ENCODE measurements at regions not wholly inside any gene's neighbourhood (a gene's known extent, or its start where the extent isn't known, plus 50 kb on each side); places are given as distances from the start of the nearest gene placed in this dataset.

DNA sequence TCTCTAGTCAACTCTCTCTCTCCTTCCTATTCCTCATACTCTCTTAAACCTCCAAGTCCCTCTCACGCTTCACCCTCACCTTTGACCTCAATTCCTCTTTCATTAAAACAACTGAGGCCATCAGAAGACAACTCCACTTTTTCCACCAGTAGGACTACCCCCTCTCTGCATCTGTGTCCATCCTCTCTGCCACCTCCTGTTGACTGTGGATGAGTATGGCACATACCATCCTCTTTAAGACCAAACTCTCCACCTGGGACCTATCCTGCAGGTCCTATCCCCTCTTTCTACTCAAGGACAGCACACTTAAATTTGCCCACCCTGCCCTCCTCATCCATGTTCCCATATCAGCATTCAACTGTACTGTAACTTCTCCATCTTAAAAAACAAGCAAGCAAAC is 89.2 kb downstream of the FOXD1 start:
- Histone ChIP-seq H3K27ac (ENCODE audit: low read length) (no peak overlapping the region), H3K9me3 (no peaks in the 10 kb centered on the region), H3K36me3 (ENCODE audit: control insufficient read depth in 2 of 2, extremely low read depth in 1 of 2, insufficient read depth in 1 of 2, low read length in 1 of 2) (no peaks in the 10 kb centered on the region), H3K27me3 (replicated peaks in 1 of 2; ENCODE audit: control insufficient read depth in 2 of 2, extremely low read depth in 1 of 2, insufficient read depth in 2 of 2, low read length in 1 of 2) (peaks cover 0 to 2% of the 10 kb centered on the region in 2 experiments), H3K4me1 (ENCODE audit: control insufficient read depth in 1 of 2, extremely low read depth in 1 of 2, insufficient read depth in 2 of 2, low read length in 2 of 2) (no peaks in the 10 kb centered on the region), H3K4me3 (ENCODE audit: control insufficient read depth in 1 of 2, extremely low read depth in 1 of 2, low read length in 1 of 2) (no peak overlapping the region)
- Mint-ChIP-seq H3K27me3 (peaks cover 33 to 40% of the 10 kb centered on the region in 2 donors), H3K4me3 (no peak overlapping the region), H3K27ac (no peak overlapping the region), H3K36me3 (no peaks in the 10 kb centered on the region), H3K9me3 (no peaks in the 10 kb centered on the region), H3K4me1 (peaks cover 0 to 6% (median 0%) of the 10 kb centered on the region in 3 donors)
- ChIA-PET CTCF (no interaction called here), POLR2A (no interaction called here)
- WGBS (ENCODE audit: insufficient coverage): 70% methylated on average over 1 of the region's 1 CpG
- ATAC-seq (replicated peaks in 1 of 4) (no peak), DNase-seq (no peak)

DNA sequence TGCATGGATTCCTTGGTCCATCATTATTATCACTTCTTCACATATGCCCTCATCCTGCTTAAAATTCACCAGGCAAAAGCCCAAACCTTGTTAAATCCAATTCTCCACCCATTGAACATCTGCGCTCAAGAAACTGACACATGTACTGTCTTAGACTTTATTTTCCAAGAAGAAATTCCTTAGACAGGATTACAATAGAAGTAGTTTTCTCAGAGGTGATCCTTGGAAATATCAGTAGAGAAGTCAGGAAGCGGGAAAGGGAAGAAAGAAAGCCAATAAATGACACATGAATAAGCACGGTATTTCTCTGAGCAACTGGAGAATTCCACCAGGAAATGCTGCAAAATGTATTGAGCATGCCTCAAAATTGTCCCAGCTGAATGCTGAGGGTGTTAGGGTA is 90.2 kb downstream of the FOXD1 start:
- no peaks in the 10 kb centered on the region for H3K9me3 Mint-ChIP-seq
- DNase-seq (no peak), ATAC-seq (replicated peaks in 1 of 4) (no peak)
- ChIA-PET CTCF (no interaction called here), POLR2A (no interaction called here)
- no peaks in the 10 kb centered on the region for H3K9me3 ChIP-seq
- H3K4me1 Mint-ChIP-seq: peaks cover 0 to 6% (median 0%) of the 10 kb centered on the region in 3 donors
- no peak overlapping the region for H3K4me3 Mint-ChIP-seq
- H3K27ac ChIP-seq (ENCODE audit: low read length): no peak overlapping the region
- no peaks in the 10 kb centered on the region for H3K36me3 ChIP-seq (ENCODE audit: control insufficient read depth in 2 of 2, extremely low read depth in 1 of 2, insufficient read depth in 1 of 2, low read length in 1 of 2)
- 78% methylated on average over 1 of the region's 3 CpGs for WGBS (ENCODE audit: insufficient coverage)
- peaks cover 34 to 40% of the 10 kb centered on the region in 2 donors for H3K27me3 Mint-ChIP-seq
- no peaks in the 10 kb centered on the region for H3K36me3 Mint-ChIP-seq
- no peak overlapping the region for H3K4me3 ChIP-seq (ENCODE audit: control insufficient read depth in 1 of 2, extremely low read depth in 1 of 2, low read length in 1 of 2)
- H3K27me3 ChIP-seq (replicated peaks in 1 of 2; ENCODE audit: control insufficient read depth in 2 of 2, extremely low read depth in 1 of 2, insufficient read depth in 2 of 2, low read length in 1 of 2): peaks cover 0 to 8% of the 10 kb centered on the region in 2 experiments
- no peaks in the 10 kb centered on the region for H3K4me1 ChIP-seq (ENCODE audit: control insufficient read depth in 1 of 2, extremely low read depth in 1 of 2, insufficient read depth in 2 of 2, low read length in 2 of 2)
- no peak overlapping the region for H3K27ac Mint-ChIP-seq

DNA sequence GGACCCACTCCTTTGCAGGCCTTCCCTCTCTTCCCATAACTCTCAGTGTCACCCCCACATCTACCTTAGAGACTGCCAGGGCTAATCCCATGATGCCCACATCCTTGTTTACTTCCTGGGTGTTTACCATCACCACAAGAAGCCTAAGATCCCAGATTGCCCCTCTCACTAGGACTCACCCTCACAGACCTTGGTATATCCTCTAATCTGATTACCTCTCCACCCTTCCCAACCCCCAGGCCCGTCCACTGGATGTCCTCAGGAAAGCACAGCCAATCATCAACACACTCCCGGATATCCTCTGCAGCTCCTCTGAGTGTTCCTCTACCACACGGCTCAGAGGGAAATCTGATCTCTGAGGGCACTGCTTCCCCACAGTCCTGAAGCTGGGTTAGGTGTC is 91.0 kb downstream of the FOXD1 start:
- Histone ChIP-seq H3K4me3 (ENCODE audit: control insufficient read depth in 1 of 2, extremely low read depth in 1 of 2, low read length in 1 of 2) (no peak overlapping the region), H3K4me1 (ENCODE audit: control insufficient read depth in 1 of 2, extremely low read depth in 1 of 2, insufficient read depth in 2 of 2, low read length in 2 of 2) (no peaks in the 10 kb centered on the region), H3K9me3 (no peaks in the 10 kb centered on the region), H3K27me3 (replicated peaks in 1 of 2; ENCODE audit: control insufficient read depth in 2 of 2, extremely low read depth in 1 of 2, insufficient read depth in 2 of 2, low read length in 1 of 2) (peaks cover 0 to 10% of the 10 kb centered on the region in 2 experiments), H3K27ac (ENCODE audit: low read length) (no peak overlapping the region), H3K36me3 (ENCODE audit: control insufficient read depth in 2 of 2, extremely low read depth in 1 of 2, insufficient read depth in 1 of 2, low read length in 1 of 2) (no peaks in the 10 kb centered on the region)
- H3K4me3 Mint-ChIP-seq: no peak overlapping the region
- peaks cover 0 to 6% (median 0%) of the 10 kb centered on the region in 3 donors for H3K4me1 Mint-ChIP-seq
- ChIA-PET CTCF (no interaction called here), POLR2A (no interaction called here)
- ATAC-seq (replicated peaks in 1 of 4) (no peak), DNase-seq (no peak)
- no peaks in the 10 kb centered on the region for H3K36me3 Mint-ChIP-seq
- WGBS (ENCODE audit: insufficient coverage): 52% methylated on average over 3 of the region's 3 CpGs
- H3K27ac Mint-ChIP-seq: no peak overlapping the region
- H3K27me3 Mint-ChIP-seq: peaks cover 33 to 40% of the 10 kb centered on the region in 2 donors
- H3K9me3 Mint-ChIP-seq: no peaks in the 10 kb centered on the region

DNA sequence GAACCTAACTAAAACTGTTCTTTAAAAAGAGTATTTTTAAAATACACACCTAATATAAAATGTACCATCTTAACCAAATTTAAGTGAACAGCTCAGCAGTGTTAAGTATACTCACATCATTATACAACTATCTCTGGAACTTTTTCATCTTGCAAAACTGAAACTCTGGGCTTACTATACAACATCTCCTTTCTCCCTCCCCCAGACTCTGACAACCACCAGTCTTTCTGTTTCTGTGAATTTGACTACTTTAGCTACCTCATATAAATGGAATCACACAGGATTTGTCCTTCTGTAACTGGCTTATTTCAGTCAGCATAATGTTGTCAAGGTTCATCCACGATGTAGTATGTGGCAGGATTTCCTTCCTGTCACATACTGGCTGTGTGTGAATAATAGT is 93.5 kb downstream of the FOXD1 start:
- Mint-ChIP-seq H3K4me1 (peaks cover 0 to 6% (median 0%) of the 10 kb centered on the region in 3 donors), H3K4me3 (no peak overlapping the region), H3K27me3 (peaks cover 28 to 47% of the 10 kb centered on the region in 2 donors), H3K36me3 (peaks cover 4% of the 10 kb centered on the region), H3K27ac (no peak overlapping the region), H3K9me3 (peaks cover 4 to 7% (median 7%) of the 10 kb centered on the region in 3 donors)
- H3K27me3 ChIP-seq (replicated peaks in 1 of 2; ENCODE audit: control insufficient read depth in 2 of 2, extremely low read depth in 1 of 2, insufficient read depth in 2 of 2, low read length in 1 of 2): peaks cover 0 to 10% of the 10 kb centered on the region in 2 experiments
- no peak overlapping the region for H3K27ac ChIP-seq (ENCODE audit: low read length)
- no peaks in the 10 kb centered on the region for H3K4me1 ChIP-seq (ENCODE audit: control insufficient read depth in 1 of 2, extremely low read depth in 1 of 2, insufficient read depth in 2 of 2, low read length in 2 of 2)
- ATAC-seq (replicated peaks in 1 of 4) (no peak), DNase-seq (no peak)
- H3K4me3 ChIP-seq (ENCODE audit: control insufficient read depth in 1 of 2, extremely low read depth in 1 of 2, low read length in 1 of 2): no peak overlapping the region
- no peaks in the 10 kb centered on the region for H3K36me3 ChIP-seq (ENCODE audit: control insufficient read depth in 2 of 2, extremely low read depth in 1 of 2, insufficient read depth in 1 of 2, low read length in 1 of 2)
- WGBS (ENCODE audit: insufficient coverage): no CpG with 5 or more reads among the region's 1 CpG
- POLR2A ChIA-PET: no interaction called here
- H3K9me3 ChIP-seq: peaks cover 7% of the 10 kb centered on the region
- CTCF ChIA-PET: no interaction called here

DNA sequence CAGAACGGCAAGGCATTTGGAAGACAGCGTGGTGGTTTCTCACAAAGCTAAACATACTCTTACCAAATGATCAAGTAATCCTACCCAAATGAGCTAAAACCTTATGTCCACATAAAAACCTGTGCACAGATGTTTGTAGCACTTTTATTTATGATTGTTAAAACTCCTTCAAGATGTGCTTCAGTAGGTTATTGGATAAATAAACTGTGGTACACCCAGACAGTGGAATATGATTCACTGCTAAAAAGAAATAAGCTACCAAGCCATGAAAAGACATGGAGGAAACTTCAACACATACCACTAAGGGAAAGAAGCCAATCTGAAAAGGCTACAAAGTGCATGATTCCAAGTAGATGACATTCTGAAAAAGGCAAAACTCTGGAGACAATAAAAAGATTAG is 94.2 kb downstream of the FOXD1 start:
- H3K4me1 ChIP-seq (ENCODE audit: control insufficient read depth in 1 of 2, extremely low read depth in 1 of 2, insufficient read depth in 2 of 2, low read length in 2 of 2): no peaks in the 10 kb centered on the region
- H3K4me3 ChIP-seq (ENCODE audit: control insufficient read depth in 1 of 2, extremely low read depth in 1 of 2, low read length in 1 of 2): no peak overlapping the region
- H3K4me3 Mint-ChIP-seq: no peak overlapping the region
- ChIA-PET POLR2A (no interaction called here), CTCF (no interaction called here)
- peaks cover 10 to 13% (median 13%) of the 10 kb centered on the region in 3 donors for H3K9me3 Mint-ChIP-seq
- H3K9me3 ChIP-seq: peaks cover 7% of the 10 kb centered on the region
- DNase-seq (no peak), ATAC-seq (replicated peaks in 1 of 4) (no peak)
- peaks cover 4% of the 10 kb centered on the region for H3K36me3 Mint-ChIP-seq
- 90% methylated on average over 2 of the region's 2 CpGs for WGBS (ENCODE audit: insufficient coverage)
- peaks cover 0 to 3% (median 0%) of the 10 kb centered on the region in 3 donors for H3K4me1 Mint-ChIP-seq
- no peaks in the 10 kb centered on the region for H3K36me3 ChIP-seq (ENCODE audit: control insufficient read depth in 2 of 2, extremely low read depth in 1 of 2, insufficient read depth in 1 of 2, low read length in 1 of 2)
- peaks cover 32 to 48% of the 10 kb centered on the region in 2 donors for H3K27me3 Mint-ChIP-seq
- peaks cover 0 to 10% of the 10 kb centered on the region in 2 experiments for H3K27me3 ChIP-seq (replicated peaks in 1 of 2; ENCODE audit: control insufficient read depth in 2 of 2, extremely low read depth in 1 of 2, insufficient read depth in 2 of 2, low read length in 1 of 2)
- H3K27ac ChIP-seq (ENCODE audit: low read length): no peak overlapping the region
- no peak overlapping the region for H3K27ac Mint-ChIP-seq

DNA sequence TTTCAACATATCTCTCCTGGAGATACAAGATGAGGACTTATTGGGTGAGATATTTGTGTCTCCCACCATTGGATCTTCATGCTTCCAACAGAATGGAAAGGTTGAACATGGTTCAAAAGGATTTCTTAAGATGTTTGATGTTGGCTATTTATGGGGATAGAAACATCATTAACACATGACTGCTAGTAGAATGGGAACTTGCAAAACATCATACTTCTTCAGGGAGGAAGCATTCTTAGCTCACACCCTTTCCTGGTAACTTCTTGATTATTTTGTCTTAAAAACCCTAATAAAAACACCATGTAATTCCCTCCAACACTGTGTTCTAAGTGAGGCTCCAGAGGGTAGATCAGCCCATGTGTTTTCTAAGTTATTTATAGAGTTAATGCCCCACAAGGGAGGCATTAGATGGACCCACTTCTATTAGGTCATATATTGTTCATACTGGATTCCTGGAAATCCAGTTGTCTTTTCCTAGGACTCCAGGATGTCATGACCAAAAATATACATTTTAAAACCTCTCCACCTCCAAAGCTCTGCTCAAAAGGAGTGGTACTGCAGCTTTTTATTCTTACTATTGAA is 95.8 kb downstream of the FOXD1 start:
- Mint-ChIP-seq H3K27ac (no peak overlapping the region), H3K9me3 (peaks cover 18 to 27% (median 25%) of the 10 kb centered on the region in 3 donors), H3K4me1 (no peaks in the 10 kb centered on the region), H3K36me3 (peaks cover 4% of the 10 kb centered on the region), H3K4me3 (no peak overlapping the region), H3K27me3 (peaks cover 31 to 49% of the 10 kb centered on the region in 2 donors)
- Histone ChIP-seq H3K36me3 (ENCODE audit: control insufficient read depth in 2 of 2, extremely low read depth in 1 of 2, insufficient read depth in 1 of 2, low read length in 1 of 2) (no peaks in the 10 kb centered on the region), H3K27me3 (replicated peaks in 1 of 2; ENCODE audit: control insufficient read depth in 2 of 2, extremely low read depth in 1 of 2, insufficient read depth in 2 of 2, low read length in 1 of 2) (peaks cover 2 to 10% of the 10 kb centered on the region in 2 experiments), H3K4me3 (ENCODE audit: control insufficient read depth in 1 of 2, extremely low read depth in 1 of 2, low read length in 1 of 2) (no peak overlapping the region), H3K27ac (ENCODE audit: low read length) (no peak overlapping the region), H3K9me3 (peaks cover 7% of the 10 kb centered on the region), H3K4me1 (ENCODE audit: control insufficient read depth in 1 of 2, extremely low read depth in 1 of 2, insufficient read depth in 2 of 2, low read length in 2 of 2) (no peaks in the 10 kb centered on the region)
- ChIA-PET POLR2A (no interaction called here), CTCF (no interaction called here)
- no peak for ATAC-seq (replicated peaks in 1 of 4)
- no peak for DNase-seq

DNA sequence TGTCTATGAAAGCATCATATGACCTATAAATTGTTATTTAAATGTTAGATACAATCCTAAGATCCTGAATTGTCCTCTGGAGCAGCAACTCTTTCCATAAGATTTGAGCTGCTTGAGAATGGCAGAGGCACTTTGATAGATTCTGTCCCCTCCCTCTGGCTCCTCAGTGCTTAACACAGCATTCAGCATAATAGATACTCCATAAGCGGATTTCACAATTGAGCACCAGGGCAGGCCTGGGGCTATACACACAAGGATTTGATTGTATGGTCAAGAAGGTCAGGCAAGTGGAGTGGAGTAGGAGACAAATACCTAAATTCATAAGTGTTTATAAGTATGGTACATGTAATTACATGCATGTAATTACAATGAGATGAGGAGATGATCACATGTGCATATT is 96.3 kb downstream of the FOXD1 start:
- peaks cover 6% of the 10 kb centered on the region for H3K36me3 Mint-ChIP-seq
- WGBS (ENCODE audit: insufficient coverage): no CpG with 5 or more reads among the region's 1 CpG
- Histone ChIP-seq H3K4me3 (ENCODE audit: control insufficient read depth in 1 of 2, extremely low read depth in 1 of 2, low read length in 1 of 2) (no peak overlapping the region), H3K27me3 (replicated peaks in 1 of 2; ENCODE audit: control insufficient read depth in 2 of 2, extremely low read depth in 1 of 2, insufficient read depth in 2 of 2, low read length in 1 of 2) (peaks cover 2 to 10% of the 10 kb centered on the region in 2 experiments), H3K27ac (ENCODE audit: low read length) (no peak overlapping the region), H3K4me1 (ENCODE audit: control insufficient read depth in 1 of 2, extremely low read depth in 1 of 2, insufficient read depth in 2 of 2, low read length in 2 of 2) (no peaks in the 10 kb centered on the region), H3K9me3 (peaks cover 7% of the 10 kb centered on the region), H3K36me3 (ENCODE audit: control insufficient read depth in 2 of 2, extremely low read depth in 1 of 2, insufficient read depth in 1 of 2, low read length in 1 of 2) (no peaks in the 10 kb centered on the region)
- CTCF ChIA-PET: no interaction called here
- peaks cover 26 to 49% of the 10 kb centered on the region in 2 donors for H3K27me3 Mint-ChIP-seq
- DNase-seq: no peak
- H3K4me1 Mint-ChIP-seq: no peaks in the 10 kb centered on the region
- H3K27ac Mint-ChIP-seq: no peak overlapping the region
- peaks cover 22 to 31% (median 30%) of the 10 kb centered on the region in 3 donors for H3K9me3 Mint-ChIP-seq
- POLR2A ChIA-PET: no interaction called here
- H3K4me3 Mint-ChIP-seq: no peak overlapping the region
- no peak for ATAC-seq (replicated peaks in 1 of 4)
